GM21423 (cell line): ENCODE measurements at regions not wholly inside any gene's neighbourhood (a gene's known extent, or its start where the extent isn't known, plus 50 kb on each side); places are given as distances from the start of the nearest gene placed in this dataset.

ENCODE experiments used
- ATAC-seq: cut with Tn5 transposase; IDR thresholded peaks from one replicate; pipeline ENCODE4 v1.9.1; 2021; ENCODE audit warnings: mild to moderate bottlenecking, moderate library complexity; ENCODE audit not compliant: unreplicated experiment

- ATAC-seq, result no peak
These were observed 205.9 kb downstream of the IKZF2 start for GRCh38 chr2:212945526-212945925.

DNA sequence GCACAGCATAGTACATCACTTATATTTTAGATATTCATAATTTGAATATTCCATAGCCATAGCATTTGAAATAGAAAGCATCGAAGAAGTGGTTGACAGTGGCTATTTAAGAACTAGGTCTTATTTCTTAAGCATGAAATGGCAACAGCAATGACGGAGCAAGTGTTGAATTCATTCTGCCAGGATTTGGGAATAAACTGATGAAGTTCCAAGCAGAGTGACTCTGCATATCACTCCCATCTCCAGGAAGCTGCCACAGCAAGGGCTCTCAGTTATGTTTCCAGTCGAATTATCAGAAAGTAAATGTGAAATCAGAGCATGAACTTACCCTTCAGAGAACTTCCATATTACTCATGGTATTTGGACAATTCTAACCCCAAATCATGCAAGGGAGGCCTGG lies 208.1 kb downstream of the IKZF2 start:
- no peak for ATAC-seq

DNA sequence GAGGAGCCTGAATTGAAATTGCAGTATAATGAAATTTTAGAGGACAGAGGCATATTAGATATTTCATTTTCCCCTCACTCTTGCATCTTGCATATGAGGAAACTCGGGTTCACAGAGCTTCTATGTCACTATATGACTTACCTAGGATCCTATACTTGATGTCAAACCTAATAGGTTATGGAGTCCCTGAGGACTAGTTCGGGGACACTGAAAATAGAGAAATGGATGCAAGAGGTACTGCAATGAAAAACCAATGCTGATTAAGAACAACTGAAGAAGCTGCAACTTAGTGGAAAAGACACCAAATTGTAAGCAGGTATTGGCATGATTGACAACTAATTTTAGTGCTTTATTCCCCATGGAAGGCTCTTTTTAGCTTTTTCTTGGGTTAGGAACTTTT lies 210.1 kb downstream of the IKZF2 start:
- ATAC-seq, result no peak

GRCh38 chr2:212940816-212941215 lies 210.6 kb downstream of the IKZF2 start:
- no peak for ATAC-seq

GRCh38 chr2:212939777-212940531 lies 211.5 kb downstream of the IKZF2 start:
- no peak for ATAC-seq

GRCh38 chr2:212938144-212938793 lies 213.1 kb downstream of the IKZF2 start:
- ATAC-seq, result no peak

DNA sequence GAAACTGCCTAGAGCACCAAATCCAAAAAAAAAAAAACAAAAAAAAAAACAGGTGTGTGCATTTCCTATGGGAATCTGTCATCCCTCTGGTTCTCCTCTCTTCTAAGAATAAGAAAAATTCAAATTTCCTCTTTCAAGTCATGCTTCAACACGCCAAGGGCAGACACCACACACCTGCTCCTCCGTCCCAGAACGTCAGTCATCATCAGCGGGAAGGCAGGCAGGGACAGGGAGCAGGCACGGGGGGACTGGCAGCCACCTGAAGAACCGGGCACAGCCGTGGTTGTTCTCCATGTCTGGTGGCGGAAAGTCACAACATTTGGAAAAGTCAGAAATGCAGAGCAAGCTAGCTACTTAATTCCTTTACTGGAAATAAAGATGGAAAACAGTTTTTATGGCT lies 214.8 kb downstream of the IKZF2 start:
- no peak for ATAC-seq

GRCh38 chr2:212935752-212936151 lies 215.7 kb downstream of the IKZF2 start:
- no peak for ATAC-seq

DNA sequence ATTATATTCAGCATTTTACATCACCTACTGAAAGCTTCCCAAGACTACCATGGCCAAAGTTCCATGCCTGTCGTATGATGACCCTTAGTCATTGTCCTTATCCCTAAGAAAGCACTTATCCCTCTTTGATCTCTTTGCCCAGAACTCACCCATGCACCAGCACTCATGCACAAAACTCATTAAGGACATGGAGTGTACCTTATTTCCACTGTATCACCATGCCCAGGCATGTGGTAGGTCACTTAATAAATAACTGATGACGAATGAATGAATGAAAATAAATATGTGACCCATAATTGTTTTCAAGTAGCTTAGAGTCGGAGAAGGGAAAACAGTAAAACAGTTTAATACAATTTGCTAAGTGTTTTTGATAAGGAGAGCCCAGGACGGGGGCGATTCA lies 220.1 kb downstream of the IKZF2 start:
- ATAC-seq, result no peak

- ATAC-seq, result no peak
These were observed 220.7 kb downstream of the IKZF2 start for GRCh38 chr2:212930556-212931260.

GRCh38 chr2:212929971-212930370 lies 221.4 kb downstream of the IKZF2 start:
- ATAC-seq, result no peak

DNA sequence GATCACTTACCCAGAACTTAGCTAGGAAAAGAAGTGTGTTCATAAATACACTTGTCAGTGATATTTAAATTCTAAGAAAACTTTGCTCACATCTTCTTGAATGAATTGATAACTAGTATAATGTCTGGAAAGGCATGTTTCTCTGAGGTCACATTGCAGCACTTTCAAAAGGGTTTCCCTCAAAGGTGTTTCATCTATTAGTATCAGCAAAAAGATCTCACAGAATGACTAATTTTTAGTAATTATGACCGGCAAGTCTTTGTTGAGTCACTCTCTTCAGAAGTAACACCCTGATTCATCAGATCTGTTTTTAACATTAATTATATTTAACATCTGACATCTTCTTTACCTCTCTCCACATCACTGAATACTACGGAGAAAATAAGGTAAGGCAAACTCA lies 222.3 kb downstream of the IKZF2 start:
- ATAC-seq, result no peak

- ATAC-seq, result no peak
These were observed 222.7 kb downstream of the IKZF2 start for GRCh38 chr2:212928681-212929080.

- ATAC-seq, result no peak
These were observed 224.5 kb downstream of the IKZF2 start for GRCh38 chr2:212926940-212927339.

- no peak for ATAC-seq
These were observed 228.0 kb downstream of the IKZF2 start for GRCh38 chr2:212923393-212923792.

- ATAC-seq, result no peak
These were observed 228.7 kb downstream of the IKZF2 start for GRCh38 chr2:212922701-212923100.

DNA sequence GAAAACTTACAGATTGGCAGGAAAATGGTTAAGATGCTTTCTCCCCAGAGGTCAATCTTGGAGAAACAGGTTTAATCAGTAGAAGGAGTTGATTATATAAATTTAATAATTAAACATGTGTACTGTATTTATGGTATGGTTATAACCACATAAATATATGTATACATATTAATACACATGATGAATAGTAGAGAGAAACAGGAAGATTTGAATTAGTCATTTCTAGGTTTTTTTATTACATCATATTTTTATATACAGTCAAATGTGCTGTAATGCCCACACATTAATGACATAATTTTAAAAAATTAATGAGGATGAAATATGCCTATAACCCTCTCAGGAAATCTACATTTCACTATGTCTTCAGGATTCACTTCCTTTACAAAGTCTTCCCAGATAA lies 229.7 kb downstream of the IKZF2 start:
- ATAC-seq, result no peak

GRCh38 chr2:212921061-212921460 lies 230.4 kb downstream of the IKZF2 start:
- ATAC-seq, result no peak

GRCh38 chr2:212919238-212919637 lies 232.2 kb downstream of the IKZF2 start:
- ATAC-seq, result no peak

GRCh38 chr2:212918336-212918735 lies 233.1 kb downstream of the IKZF2 start:
- no peak for ATAC-seq

DNA sequence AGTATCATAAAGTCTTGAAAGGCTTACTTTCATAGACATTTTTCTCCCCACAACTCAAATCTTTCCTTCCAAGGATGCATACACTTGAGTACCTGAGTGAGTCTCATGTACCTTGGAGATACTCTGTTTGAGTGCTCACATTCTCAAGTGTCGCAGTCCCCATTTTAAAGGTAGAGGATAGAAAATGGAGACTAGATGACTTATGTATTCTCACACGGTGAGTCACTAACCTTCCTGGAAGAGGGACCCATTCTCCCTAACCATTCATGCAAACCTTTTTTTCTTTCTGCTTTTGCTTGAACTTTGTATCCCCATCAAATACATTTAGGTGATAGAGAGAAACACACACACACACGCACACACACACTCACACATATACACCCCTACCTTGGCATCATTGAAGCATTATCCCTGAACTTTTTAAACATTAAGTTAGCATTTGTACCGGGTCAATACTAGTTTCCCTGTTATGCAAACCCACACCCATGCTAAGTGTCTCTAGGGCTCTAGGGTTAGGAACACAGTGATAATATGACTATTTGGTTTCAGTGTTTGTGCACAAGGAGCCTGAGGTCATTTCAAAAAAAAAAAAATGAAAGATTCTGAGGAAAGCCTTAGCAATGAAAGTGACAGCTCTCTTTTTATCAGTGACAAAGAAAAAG lies 236.2 kb downstream of the IKZF2 start:
- ATAC-seq, result peak; percentile 52
